DND-41 (cell line): ENCODE measurements at regions not wholly inside any gene's neighbourhood (a gene's known extent, or its start where the extent isn't known, plus 50 kb on each side); places are given as distances from the start of the nearest gene placed in this dataset.

Source experiments
- ATAC-seq: fragments of 200-7000 bp; cut with Tn5 transposase; 3 replicates; pipeline ENCODE4 v1.9.1; 2021; ENCODE audit warnings: low read depth; ENCODE audit not compliant: insufficient read depth
- DNase-seq: peaks from one replicate; pipeline ENCODE4 v3.0.0-alpha.2; 2020
- H2AFZ ChIP-seq: 2 replicates; pipeline ENCODE4 v1.6.0; 2012; ENCODE audit warnings: low read depth, low read length
- H3K27ac ChIP-seq: 2 replicates; pipeline ENCODE4 v1.5.1; 2012; ENCODE audit warnings: low read length, inconsistent platforms
- H3K27me3 ChIP-seq: fragments of 200-600 bp; sonication (generic); 2 replicates; pipeline ENCODE4 v1.6.0; 2012; ENCODE audit warnings: low read length, mild to moderate bottlenecking, inconsistent platforms; ENCODE audit not compliant: insufficient read depth, poor library complexity
- H3K36me3 ChIP-seq: 2 replicates; pipeline ENCODE4 v1.5.1; 2012; ENCODE audit warnings: low read length, inconsistent platforms; ENCODE audit not compliant: insufficient read depth
- H3K4me1 ChIP-seq: 2 replicates; pipeline ENCODE4 v1.5.1; 2012; ENCODE audit warnings: mild to moderate bottlenecking, low read length; ENCODE audit not compliant: insufficient read depth
- H3K4me2 ChIP-seq: 2 replicates; pipeline ENCODE4 v1.6.0; 2012; ENCODE audit warnings: mild to moderate bottlenecking, moderate library complexity, low read length, inconsistent platforms; ENCODE audit not compliant: insufficient read depth
- H3K4me3 ChIP-seq, 2 experiments: fragments of 200-600 bp in 1 of 2; shearing (Covaris generic) in 1 of 2; 2 replicates each; pipeline ENCODE4 v1.5.1; 2012 to 2016; ENCODE audit warnings: inconsistent platforms in 2 of 2, low read length in 2 of 2, mild to moderate bottlenecking in 2 of 2, low read depth in 1 of 2, moderate library complexity in 1 of 2
- H3K79me2 ChIP-seq: 2 replicates; pipeline ENCODE4 v1.6.0; 2012; ENCODE audit warnings: low read length, inconsistent platforms; ENCODE audit not compliant: insufficient read depth
- H3K9ac ChIP-seq: 2 replicates; pipeline ENCODE4 v1.6.0; 2012; ENCODE audit warnings: low read depth, mild to moderate bottlenecking, inconsistent platforms, low read length, moderate library complexity
- H3K9me3 ChIP-seq: 2 replicates; pipeline ENCODE4 v1.5.1; 2012; ENCODE audit warnings: low read length, moderate library complexity, mild to moderate bottlenecking, inconsistent platforms; ENCODE audit not compliant: insufficient read depth, severe bottlenecking
- H4K20me1 ChIP-seq: 2 replicates; pipeline ENCODE4 v1.6.0; 2012; ENCODE audit warnings: low read length; ENCODE audit not compliant: insufficient read depth
- CTCF ChIP-seq: IDR thresholded peaks from 2 replicates; pipeline ENCODE4 v1.5.1; 2012; ENCODE audit warnings: borderline replicate concordance, low read length, moderate library complexity, mild to moderate bottlenecking; ENCODE audit not compliant: poor library complexity, severe bottlenecking; ENCODE audit errors: extremely low read depth
- EZH2 ChIP-seq: IDR thresholded peaks from 3 replicates; pipeline ENCODE4 v1.6.1; 2012; ENCODE audit warnings: borderline replicate concordance, low read depth, mild to moderate bottlenecking, moderate library complexity, low read length, inconsistent platforms; ENCODE audit not compliant: severe bottlenecking

- no peaks in the 10 kb centered on the region for H3K9me3 ChIP-seq
- H3K79me2 ChIP-seq: no peaks in the 10 kb centered on the region
- no peak for DNase-seq
- H3K4me1 ChIP-seq: no peaks in the 10 kb centered on the region
- no peak overlapping the region for H3K4me3 ChIP-seq
- no peak overlapping the region for H3K4me2 ChIP-seq
- H3K27ac ChIP-seq: no peak overlapping the region
- no peak overlapping the region for H3K9ac ChIP-seq
- no peaks in the 10 kb centered on the region for H3K27me3 ChIP-seq
- H4K20me1 ChIP-seq: no peaks in the 10 kb centered on the region; the same call in 1 of the 2 replicates
- ATAC-seq: no peak
- TF ChIP-seq EZH2: no peak
- TF ChIP-seq CTCF: no peak
- peaks cover 14% of the 10 kb centered on the region for H3K36me3 ChIP-seq
- H2AFZ ChIP-seq: no peak overlapping the region
Measured at GRCh38 chr22:25465949-25466348, 98.5 kb upstream of the GRK3 start.

- no peaks in the 10 kb centered on the region for H4K20me1 ChIP-seq
- H3K79me2 ChIP-seq: no peaks in the 10 kb centered on the region
- no peaks in the 10 kb centered on the region for H3K9me3 ChIP-seq
- no peak for DNase-seq
- H3K4me3 ChIP-seq: no peak overlapping the region
- H3K27ac ChIP-seq: no peak overlapping the region
- no peaks in the 10 kb centered on the region for H3K36me3 ChIP-seq
- ATAC-seq: no peak
- no peak overlapping the region for H3K9ac ChIP-seq
- H3K4me1 ChIP-seq: no peaks in the 10 kb centered on the region
- no peaks in the 10 kb centered on the region for H3K27me3 ChIP-seq
- TF ChIP-seq EZH2: no peak
- no peak for TF ChIP-seq CTCF
- H2AFZ ChIP-seq: no peak overlapping the region
- no peak overlapping the region for H3K4me2 ChIP-seq
Measured at GRCh38 chr22:25472382-25472781, 92.1 kb upstream of the GRK3 start.

- no peak overlapping the region for H3K4me3 ChIP-seq
- H3K9ac ChIP-seq: no peak overlapping the region
- DNase-seq (peak; percentile 20), ATAC-seq (peak; percentile 58)
- H3K4me1 ChIP-seq: no peaks in the 10 kb centered on the region
- H3K4me2 ChIP-seq: no peak overlapping the region
- no peaks in the 10 kb centered on the region for H3K79me2 ChIP-seq
- no peaks in the 10 kb centered on the region for H4K20me1 ChIP-seq
- no peak overlapping the region for H2AFZ ChIP-seq
- H3K27ac ChIP-seq: no peak overlapping the region
- H3K27me3 ChIP-seq: no peaks in the 10 kb centered on the region
- H3K36me3 ChIP-seq: no peaks in the 10 kb centered on the region
- no peak for TF ChIP-seq EZH2
- TF ChIP-seq CTCF: no peak
- no peaks in the 10 kb centered on the region for H3K9me3 ChIP-seq
Measured at GRCh38 chr22:25475257-25476022, 89.0 kb upstream of the GRK3 start.

- no peaks in the 10 kb centered on the region for H4K20me1 ChIP-seq
- no peak for TF ChIP-seq CTCF
- TF ChIP-seq EZH2: no peak
- no peaks in the 10 kb centered on the region for H3K9me3 ChIP-seq
- H3K27ac ChIP-seq: no peak overlapping the region
- no peaks in the 10 kb centered on the region for H3K79me2 ChIP-seq
- H3K9ac ChIP-seq: no peak overlapping the region
- H3K27me3 ChIP-seq: no peaks in the 10 kb centered on the region
- no peak for DNase-seq
- H3K4me1 ChIP-seq: no peaks in the 10 kb centered on the region
- H3K4me2 ChIP-seq: no peak overlapping the region
- ATAC-seq: no peak
- no peak overlapping the region for H2AFZ ChIP-seq
- no peaks in the 10 kb centered on the region for H3K36me3 ChIP-seq
- H3K4me3 ChIP-seq: no peak overlapping the region
Measured at GRCh38 chr22:25477358-25477757, 87.1 kb upstream of the GRK3 start.
